GM23338 (cell line): ENCODE measurements at regions not wholly inside any gene's neighbourhood (a gene's known extent, or its start where the extent isn't known, plus 50 kb on each side); places are given as distances from the start of the nearest gene placed in this dataset.

Experiments used
- ATAC-seq: fragments of 200-7000 bp; cut with Tn5 transposase; 3 replicates; pipeline ENCODE4 v1.9.1; 2020
- DNase-seq: peaks from one replicate; pipeline ENCODE4 v3.0.0-alpha.2; 2015; ENCODE audit warnings: low spot score
- H2AFZ ChIP-seq: fragments of 200-600 bp; sonication (generic); 2 replicates; pipeline ENCODE4 v1.8.0; 2016; ENCODE audit warnings: antibody characterized with exemption, mild to moderate bottlenecking, moderate library complexity
- H3F3A ChIP-seq: fragments of 200-600 bp; sonication (generic); replicated peaks from 2 replicates; pipeline ENCODE4 v1.8.0; 2017; ENCODE audit warnings: antibody characterized with exemption, mixed run types, low read depth
- H3K27ac ChIP-seq: fragments of 200-600 bp; sonication (generic); 2 replicates; pipeline ENCODE4 v1.6.1; 2016; ENCODE audit warnings: low read depth
- H3K27me3 ChIP-seq: fragments of 200-600 bp; sonication (generic); 2 replicates; pipeline ENCODE4 v1.8.0; 2016; ENCODE audit warnings: mild to moderate bottlenecking, mixed run types, moderate library complexity; ENCODE audit not compliant: insufficient read depth
- H3K36me3 ChIP-seq: fragments of 200-600 bp; sonication (generic); 2 replicates; pipeline ENCODE4 v1.8.0; 2016; ENCODE audit warnings: mild to moderate bottlenecking; ENCODE audit not compliant: insufficient read depth
- H3K4me1 ChIP-seq: fragments of 200-600 bp; sonication (generic); 2 replicates; pipeline ENCODE4 v1.8.0; 2016; ENCODE audit warnings: mild to moderate bottlenecking, moderate library complexity; ENCODE audit not compliant: insufficient read depth
- H3K4me2 ChIP-seq: fragments of 200-600 bp; sonication (generic); 2 replicates; pipeline ENCODE4 v1.7.1; 2017; ENCODE audit warnings: mixed run types
- H3K4me3 ChIP-seq: fragments of 200-600 bp; sonication (generic); 2 replicates; pipeline ENCODE4 v1.6.1; 2016; ENCODE audit warnings: mixed run types
- H3K79me2 ChIP-seq: fragments of 200-600 bp; sonication (generic); replicated peaks from 2 replicates; pipeline ENCODE4 v1.8.0; 2017; ENCODE audit warnings: mild to moderate bottlenecking; ENCODE audit not compliant: insufficient read depth
- H3K9me2 ChIP-seq: fragments of 200-600 bp; sonication (generic); 2 replicates; pipeline ENCODE4 v1.8.0; 2017; ENCODE audit not compliant: insufficient read depth
- H4K20me1 ChIP-seq: fragments of 200-600 bp; sonication (generic); replicated peaks from 2 replicates; pipeline ENCODE4 v1.8.0; 2017; ENCODE audit warnings: mild to moderate bottlenecking; ENCODE audit not compliant: insufficient read depth
- H3K27ac Mint-ChIP-seq: 2 replicates; pipeline ENCODE4 v1.8.0; 2020; ENCODE audit warnings: inconsistent platforms, mild to moderate bottlenecking, moderate library complexity, mixed read lengths
- H3K27me3 Mint-ChIP-seq: 3 replicates; pipeline ENCODE4 v1.8.0; 2022; ENCODE audit warnings: low read depth, mild to moderate bottlenecking, moderate library complexity, mixed read lengths, inconsistent platforms; ENCODE audit not compliant: insufficient read depth, poor library complexity
- H3K36me3 Mint-ChIP-seq: 3 replicates; pipeline ENCODE4 v1.8.0; 2021; ENCODE audit warnings: low read depth, mild to moderate bottlenecking, inconsistent platforms, moderate library complexity, mixed read lengths
- H3K4me1 Mint-ChIP-seq: 3 replicates; pipeline ENCODE4 v1.8.0; 2020; ENCODE audit warnings: mild to moderate bottlenecking, inconsistent platforms, mixed read lengths
- H3K4me3 Mint-ChIP-seq: 3 replicates; pipeline ENCODE4 v1.8.0; 2021; ENCODE audit warnings: moderate library complexity, mild to moderate bottlenecking, inconsistent platforms, mixed read lengths
- H3K9me3 Mint-ChIP-seq: 3 replicates; pipeline ENCODE4 v1.8.0; 2020; ENCODE audit warnings: moderate library complexity, mild to moderate bottlenecking, inconsistent platforms, mixed read lengths
- EZH2 ChIP-seq: fragments of 200-600 bp; sonication (generic); IDR thresholded peaks from one replicate; pipeline ENCODE4 v1.8.0; 2017; ENCODE audit warnings: antibody characterized with exemption, mild to moderate bottlenecking, low read depth; ENCODE audit not compliant: unreplicated experiment
- JUNB ChIP-seq: IDR thresholded peaks from one replicate; pipeline ENCODE4 v1.6.1; 2016; ENCODE audit warnings: antibody characterized with exemption; ENCODE audit not compliant: unreplicated experiment
- ZNF114 ChIP-seq: fragments of 250-450 bp; sonication (Bioruptor Pico); IDR thresholded peaks from 2 replicates; pipeline ENCODE4 v1.5.0; 2020; ENCODE audit warnings: mild to moderate bottlenecking, moderate library complexity
- ZNF331 ChIP-seq: fragments of 250-450 bp; sonication (Bioruptor Pico); IDR thresholded peaks from 2 replicates; pipeline ENCODE4 v1.5.0; 2020; ENCODE audit warnings: low read depth, mild to moderate bottlenecking, moderate library complexity
- TF ChIP-seq, protein P1 (sequence below), 2 experiments: fragments of 200-600 bp in 1 of 2; sonication (generic) in 1 of 2; conservative IDR thresholded peaks; 2 replicates each; pipeline versions ENCODE4 v1.5.1 to v1.6.1; 2016 to 2017; ENCODE audit warnings: antibody characterized with exemption in 2 of 2, low read depth in 2 of 2, mild to moderate bottlenecking in 2 of 2, moderate library complexity in 1 of 2
- TF ChIP-seq, protein P2 (sequence below): fragments of 250-450 bp; sonication (Bioruptor Pico); IDR thresholded peaks from 2 replicates; pipeline ENCODE4 v1.5.0; 2020; ENCODE audit warnings: mild to moderate bottlenecking, moderate library complexity
- TF ChIP-seq, protein P3 (sequence below): IDR thresholded peaks from one replicate; pipeline ENCODE4 v1.6.1; 2018; ENCODE audit warnings: antibody characterized with exemption; ENCODE audit not compliant: unreplicated experiment

DNA sequence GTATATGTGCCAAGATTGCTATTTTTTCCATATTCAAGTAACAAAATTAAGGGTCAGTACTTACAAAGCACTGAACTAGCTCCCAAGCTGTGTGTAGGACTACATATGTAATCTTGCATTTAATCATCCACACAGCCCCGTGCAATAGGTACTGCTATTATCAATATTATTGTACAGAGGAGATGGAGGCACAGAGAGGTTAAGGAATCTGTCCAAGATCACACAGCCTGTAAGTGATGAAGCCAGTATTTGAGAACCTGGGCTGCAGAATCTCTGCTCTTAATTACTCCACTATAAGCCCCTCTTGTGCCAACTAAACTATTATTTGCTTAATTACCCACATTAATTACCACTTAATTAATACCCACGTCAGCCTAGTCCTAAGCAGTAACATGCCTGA lies 134.1 kb downstream of the KATNIP start:
- Histone ChIP-seq H3K36me3 (no peaks in the 10 kb centered on the region; the same call in 1 of the 2 replicates), H3F3A (no peaks in the 10 kb centered on the region), H3K79me2 (no peaks in the 10 kb centered on the region), H3K4me2 (no peak overlapping the region), H3K4me1 (no peaks in the 10 kb centered on the region), H3K27me3 (no peaks in the 10 kb centered on the region), H4K20me1 (no peaks in the 10 kb centered on the region), H3K4me3 (no peak overlapping the region), H2AFZ (no peak overlapping the region), H3K9me2 (no peaks in the 10 kb centered on the region), H3K27ac (no peak overlapping the region)
- Mint-ChIP-seq H3K27ac (no peak overlapping the region), H3K4me1 (peaks cover 3% of the 10 kb centered on the region; the same call in 2 of the 3 replicates), H3K9me3 (no peaks in the 10 kb centered on the region), H3K27me3 (peaks cover 6% of the 10 kb centered on the region), H3K36me3 (peaks cover 9% of the 10 kb centered on the region; the same call in 2 of the 3 replicates), H3K4me3 (no peak overlapping the region)
- no peak for DNase-seq
- no peak for ATAC-seq
- TF ChIP-seq JUNB (no peak), ZNF114 (CRISPR knock-in tag) (no peak), ZNF331 (no peak), EZH2 (no peak)
- TF ChIP-seq, protein P1, sequence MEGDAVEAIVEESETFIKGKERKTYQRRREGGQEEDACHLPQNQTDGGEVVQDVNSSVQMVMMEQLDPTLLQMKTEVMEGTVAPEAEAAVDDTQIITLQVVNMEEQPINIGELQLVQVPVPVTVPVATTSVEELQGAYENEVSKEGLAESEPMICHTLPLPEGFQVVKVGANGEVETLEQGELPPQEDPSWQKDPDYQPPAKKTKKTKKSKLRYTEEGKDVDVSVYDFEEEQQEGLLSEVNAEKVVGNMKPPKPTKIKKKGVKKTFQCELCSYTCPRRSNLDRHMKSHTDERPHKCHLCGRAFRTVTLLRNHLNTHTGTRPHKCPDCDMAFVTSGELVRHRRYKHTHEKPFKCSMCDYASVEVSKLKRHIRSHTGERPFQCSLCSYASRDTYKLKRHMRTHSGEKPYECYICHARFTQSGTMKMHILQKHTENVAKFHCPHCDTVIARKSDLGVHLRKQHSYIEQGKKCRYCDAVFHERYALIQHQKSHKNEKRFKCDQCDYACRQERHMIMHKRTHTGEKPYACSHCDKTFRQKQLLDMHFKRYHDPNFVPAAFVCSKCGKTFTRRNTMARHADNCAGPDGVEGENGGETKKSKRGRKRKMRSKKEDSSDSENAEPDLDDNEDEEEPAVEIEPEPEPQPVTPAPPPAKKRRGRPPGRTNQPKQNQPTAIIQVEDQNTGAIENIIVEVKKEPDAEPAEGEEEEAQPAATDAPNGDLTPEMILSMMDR (conservative IDR thresholded peaks at IDR 0.05; ENCODE audit: low read depth in 2 of 2): no peak
- TF ChIP-seq, protein P2, sequence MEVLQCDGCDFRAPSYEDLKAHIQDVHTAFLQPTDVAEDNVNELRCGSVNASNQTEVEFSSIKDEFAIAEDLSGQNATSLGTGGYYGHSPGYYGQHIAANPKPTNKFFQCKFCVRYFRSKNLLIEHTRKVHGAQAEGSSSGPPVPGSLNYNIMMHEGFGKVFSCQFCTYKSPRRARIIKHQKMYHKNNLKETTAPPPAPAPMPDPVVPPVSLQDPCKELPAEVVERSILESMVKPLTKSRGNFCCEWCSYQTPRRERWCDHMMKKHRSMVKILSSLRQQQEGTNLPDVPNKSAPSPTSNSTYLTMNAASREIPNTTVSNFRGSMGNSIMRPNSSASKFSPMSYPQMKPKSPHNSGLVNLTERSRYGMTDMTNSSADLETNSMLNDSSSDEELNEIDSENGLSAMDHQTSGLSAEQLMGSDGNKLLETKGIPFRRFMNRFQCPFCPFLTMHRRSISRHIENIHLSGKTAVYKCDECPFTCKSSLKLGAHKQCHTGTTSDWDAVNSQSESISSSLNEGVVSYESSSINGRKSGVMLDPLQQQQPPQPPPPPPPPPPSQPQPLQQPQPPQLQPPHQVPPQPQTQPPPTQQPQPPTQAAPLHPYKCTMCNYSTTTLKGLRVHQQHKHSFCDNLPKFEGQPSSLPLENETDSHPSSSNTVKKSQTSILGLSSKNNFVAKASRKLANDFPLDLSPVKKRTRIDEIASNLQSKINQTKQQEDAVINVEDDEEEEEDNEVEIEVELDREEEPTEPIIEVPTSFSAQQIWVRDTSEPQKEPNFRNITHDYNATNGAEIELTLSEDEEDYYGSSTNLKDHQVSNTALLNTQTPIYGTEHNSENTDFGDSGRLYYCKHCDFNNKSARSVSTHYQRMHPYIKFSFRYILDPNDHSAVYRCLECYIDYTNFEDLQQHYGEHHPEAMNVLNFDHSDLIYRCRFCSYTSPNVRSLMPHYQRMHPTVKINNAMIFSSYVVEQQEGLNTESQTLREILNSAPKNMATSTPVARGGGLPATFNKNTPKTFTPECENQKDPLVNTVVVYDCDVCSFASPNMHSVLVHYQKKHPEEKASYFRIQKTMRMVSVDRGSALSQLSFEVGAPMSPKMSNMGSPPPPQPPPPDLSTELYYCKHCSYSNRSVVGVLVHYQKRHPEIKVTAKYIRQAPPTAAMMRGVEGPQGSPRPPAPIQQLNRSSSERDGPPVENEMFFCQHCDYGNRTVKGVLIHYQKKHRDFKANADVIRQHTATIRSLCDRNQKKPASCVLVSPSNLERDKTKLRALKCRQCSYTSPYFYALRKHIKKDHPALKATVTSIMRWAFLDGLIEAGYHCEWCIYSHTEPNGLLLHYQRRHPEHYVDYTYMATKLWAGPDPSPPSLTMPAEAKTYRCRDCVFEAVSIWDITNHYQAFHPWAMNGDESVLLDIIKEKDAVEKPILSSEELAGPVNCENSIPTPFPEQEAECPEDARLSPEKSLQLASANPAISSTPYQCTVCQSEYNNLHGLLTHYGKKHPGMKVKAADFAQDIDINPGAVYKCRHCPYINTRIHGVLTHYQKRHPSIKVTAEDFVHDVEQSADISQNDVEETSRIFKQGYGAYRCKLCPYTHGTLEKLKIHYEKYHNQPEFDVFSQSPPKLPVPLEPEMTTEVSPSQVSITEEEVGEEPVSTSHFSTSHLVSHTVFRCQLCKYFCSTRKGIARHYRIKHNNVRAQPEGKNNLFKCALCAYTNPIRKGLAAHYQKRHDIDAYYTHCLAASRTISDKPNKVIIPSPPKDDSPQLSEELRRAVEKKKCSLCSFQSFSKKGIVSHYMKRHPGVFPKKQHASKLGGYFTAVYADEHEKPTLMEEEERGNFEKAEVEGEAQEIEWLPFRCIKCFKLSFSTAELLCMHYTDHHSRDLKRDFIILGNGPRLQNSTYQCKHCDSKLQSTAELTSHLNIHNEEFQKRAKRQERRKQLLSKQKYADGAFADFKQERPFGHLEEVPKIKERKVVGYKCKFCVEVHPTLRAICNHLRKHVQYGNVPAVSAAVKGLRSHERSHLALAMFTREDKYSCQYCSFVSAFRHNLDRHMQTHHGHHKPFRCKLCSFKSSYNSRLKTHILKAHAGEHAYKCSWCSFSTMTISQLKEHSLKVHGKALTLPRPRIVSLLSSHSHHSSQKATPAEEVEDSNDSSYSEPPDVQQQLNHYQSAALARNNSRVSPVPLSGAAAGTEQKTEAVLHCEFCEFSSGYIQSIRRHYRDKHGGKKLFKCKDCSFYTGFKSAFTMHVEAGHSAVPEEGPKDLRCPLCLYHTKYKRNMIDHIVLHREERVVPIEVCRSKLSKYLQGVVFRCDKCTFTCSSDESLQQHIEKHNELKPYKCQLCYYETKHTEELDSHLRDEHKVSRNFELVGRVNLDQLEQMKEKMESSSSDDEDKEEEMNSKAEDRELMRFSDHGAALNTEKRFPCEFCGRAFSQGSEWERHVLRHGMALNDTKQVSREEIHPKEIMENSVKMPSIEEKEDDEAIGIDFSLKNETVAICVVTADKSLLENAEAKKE (CRISPR knock-in tag): no peak
- TF ChIP-seq, protein P3, sequence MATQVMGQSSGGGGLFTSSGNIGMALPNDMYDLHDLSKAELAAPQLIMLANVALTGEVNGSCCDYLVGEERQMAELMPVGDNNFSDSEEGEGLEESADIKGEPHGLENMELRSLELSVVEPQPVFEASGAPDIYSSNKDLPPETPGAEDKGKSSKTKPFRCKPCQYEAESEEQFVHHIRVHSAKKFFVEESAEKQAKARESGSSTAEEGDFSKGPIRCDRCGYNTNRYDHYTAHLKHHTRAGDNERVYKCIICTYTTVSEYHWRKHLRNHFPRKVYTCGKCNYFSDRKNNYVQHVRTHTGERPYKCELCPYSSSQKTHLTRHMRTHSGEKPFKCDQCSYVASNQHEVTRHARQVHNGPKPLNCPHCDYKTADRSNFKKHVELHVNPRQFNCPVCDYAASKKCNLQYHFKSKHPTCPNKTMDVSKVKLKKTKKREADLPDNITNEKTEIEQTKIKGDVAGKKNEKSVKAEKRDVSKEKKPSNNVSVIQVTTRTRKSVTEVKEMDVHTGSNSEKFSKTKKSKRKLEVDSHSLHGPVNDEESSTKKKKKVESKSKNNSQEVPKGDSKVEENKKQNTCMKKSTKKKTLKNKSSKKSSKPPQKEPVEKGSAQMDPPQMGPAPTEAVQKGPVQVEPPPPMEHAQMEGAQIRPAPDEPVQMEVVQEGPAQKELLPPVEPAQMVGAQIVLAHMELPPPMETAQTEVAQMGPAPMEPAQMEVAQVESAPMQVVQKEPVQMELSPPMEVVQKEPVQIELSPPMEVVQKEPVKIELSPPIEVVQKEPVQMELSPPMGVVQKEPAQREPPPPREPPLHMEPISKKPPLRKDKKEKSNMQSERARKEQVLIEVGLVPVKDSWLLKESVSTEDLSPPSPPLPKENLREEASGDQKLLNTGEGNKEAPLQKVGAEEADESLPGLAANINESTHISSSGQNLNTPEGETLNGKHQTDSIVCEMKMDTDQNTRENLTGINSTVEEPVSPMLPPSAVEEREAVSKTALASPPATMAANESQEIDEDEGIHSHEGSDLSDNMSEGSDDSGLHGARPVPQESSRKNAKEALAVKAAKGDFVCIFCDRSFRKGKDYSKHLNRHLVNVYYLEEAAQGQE: no peak
